ENCODE measurements at regions not wholly inside any gene's neighbourhood (a gene's known extent, or its start where the extent isn't known, plus 50 kb on each side); places are given as distances from the start of the nearest gene placed in this dataset.

DNA sequence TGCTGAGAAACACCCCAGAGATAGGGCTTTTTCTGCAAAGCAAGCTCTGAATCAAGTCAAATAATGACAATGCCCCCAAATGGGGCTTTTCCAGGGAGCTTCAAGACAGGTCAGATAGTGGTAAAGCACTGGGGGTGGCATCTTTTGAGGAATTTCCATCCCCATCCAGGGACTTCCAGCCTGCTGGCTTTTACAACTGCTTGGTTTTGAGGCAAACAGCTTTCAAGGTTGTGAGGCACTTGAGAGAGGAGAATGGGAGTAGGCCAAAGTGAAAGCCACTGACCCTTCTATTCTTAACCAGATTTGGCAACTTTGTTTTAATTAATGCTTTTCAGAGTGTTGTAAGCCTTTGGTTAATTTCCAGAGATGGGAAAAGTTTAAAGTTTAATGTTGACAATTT lies 762.0 kb upstream of the POU3F3 start:
- no peak for ATAC-seq (ENCODE audit: insufficient read depth, low read depth)
- no peak overlapping the region for H3K4me2 ChIP-seq (ENCODE audit: insufficient read depth, low read length)
- no peak overlapping the region for H3K9ac ChIP-seq (ENCODE audit: low read depth, low read length)

GRCh38 chr2:104092886-104093285 lies 761.0 kb upstream of the POU3F3 start:
- H3K4me1 ChIP-seq (ENCODE audit: insufficient read depth, low read length): no peaks in the 10 kb centered on the region
- no peak overlapping the region for H3K9ac ChIP-seq (ENCODE audit: low read depth, low read length)
- no peaks in the 10 kb centered on the region for H3K36me3 ChIP-seq (ENCODE audit: insufficient read depth, low read length)
- H3K4me2 ChIP-seq (ENCODE audit: insufficient read depth, low read length): no peak overlapping the region
- H2AFZ ChIP-seq (ENCODE audit: low read depth, low read length): no peak overlapping the region
- no peaks in the 10 kb centered on the region for H3K27me3 ChIP-seq (ENCODE audit: insufficient read depth, low read length, poor library complexity)
- no peaks in the 10 kb centered on the region for H3K9me3 ChIP-seq (ENCODE audit: insufficient read depth, low read length, severe bottlenecking)
- ATAC-seq (ENCODE audit: insufficient read depth, low read depth) (no peak), DNase-seq (no peak)
- H3K79me2 ChIP-seq (ENCODE audit: insufficient read depth, low read length): no peaks in the 10 kb centered on the region
- TF ChIP-seq CTCF (IDR thresholded peaks at IDR 0.05; ENCODE audit: borderline replicate concordance, extremely low read depth, low read length, poor library complexity, severe bottlenecking) (no peak), EZH2 (IDR thresholded peaks at IDR 0.05; ENCODE audit: borderline replicate concordance, low read depth, low read length, severe bottlenecking) (no peak)
- H3K27ac ChIP-seq (ENCODE audit: low read length): no peak overlapping the region
- H4K20me1 ChIP-seq (ENCODE audit: insufficient read depth, low read length): no peaks in the 10 kb centered on the region
- H3K4me3 ChIP-seq (ENCODE audit: low read depth in 1 of 2, low read length in 2 of 2): no peak overlapping the region

More for the DNA sequence above, 762.0 kb upstream of the POU3F3 start:
- Histone ChIP-seq H3K4me1 (ENCODE audit: insufficient read depth, low read length) (no peaks in the 10 kb centered on the region), H4K20me1 (ENCODE audit: insufficient read depth, low read length) (no peaks in the 10 kb centered on the region), H2AFZ (ENCODE audit: low read depth, low read length) (no peak overlapping the region), H3K36me3 (ENCODE audit: insufficient read depth, low read length) (no peaks in the 10 kb centered on the region), H3K4me3 (ENCODE audit: low read depth in 1 of 2, low read length in 2 of 2) (no peak overlapping the region), H3K27me3 (ENCODE audit: insufficient read depth, low read length, poor library complexity) (no peaks in the 10 kb centered on the region), H3K9me3 (ENCODE audit: insufficient read depth, low read length, severe bottlenecking) (no peaks in the 10 kb centered on the region), H3K79me2 (ENCODE audit: insufficient read depth, low read length) (no peaks in the 10 kb centered on the region), H3K27ac (ENCODE audit: low read length) (no peak overlapping the region)
- no peak for DNase-seq
- TF ChIP-seq CTCF (IDR thresholded peaks at IDR 0.05; ENCODE audit: borderline replicate concordance, extremely low read depth, low read length, poor library complexity, severe bottlenecking) (no peak), EZH2 (IDR thresholded peaks at IDR 0.05; ENCODE audit: borderline replicate concordance, low read depth, low read length, severe bottlenecking) (no peak)

GRCh38 chr2:104102615-104103014 lies 751.3 kb upstream of the POU3F3 start:
- Histone ChIP-seq H2AFZ (ENCODE audit: low read depth, low read length) (no peak overlapping the region), H3K9ac (ENCODE audit: low read depth, low read length) (no peak overlapping the region), H3K4me1 (ENCODE audit: insufficient read depth, low read length) (no peaks in the 10 kb centered on the region), H3K4me2 (ENCODE audit: insufficient read depth, low read length) (no peak overlapping the region), H3K27me3 (ENCODE audit: insufficient read depth, low read length, poor library complexity) (no peaks in the 10 kb centered on the region), H3K4me3 (ENCODE audit: low read depth in 1 of 2, low read length in 2 of 2) (no peak overlapping the region), H3K36me3 (ENCODE audit: insufficient read depth, low read length) (no peaks in the 10 kb centered on the region), H3K27ac (ENCODE audit: low read length) (no peak overlapping the region), H3K79me2 (ENCODE audit: insufficient read depth, low read length) (no peaks in the 10 kb centered on the region), H4K20me1 (ENCODE audit: insufficient read depth, low read length) (no peaks in the 10 kb centered on the region), H3K9me3 (ENCODE audit: insufficient read depth, low read length, severe bottlenecking) (no peaks in the 10 kb centered on the region)
- DNase-seq (no peak), ATAC-seq (ENCODE audit: insufficient read depth, low read depth) (no peak)
- TF ChIP-seq EZH2 (IDR thresholded peaks at IDR 0.05; ENCODE audit: borderline replicate concordance, low read depth, low read length, severe bottlenecking): no peak
- TF ChIP-seq CTCF (IDR thresholded peaks at IDR 0.05; ENCODE audit: borderline replicate concordance, extremely low read depth, low read length, poor library complexity, severe bottlenecking): no peak

- no peak overlapping the region for H3K4me3 ChIP-seq (ENCODE audit: low read depth in 1 of 2, low read length in 2 of 2)
- no peak overlapping the region for H3K9ac ChIP-seq (ENCODE audit: low read depth, low read length)
- TF ChIP-seq EZH2 (IDR thresholded peaks at IDR 0.05; ENCODE audit: borderline replicate concordance, low read depth, low read length, severe bottlenecking): no peak
- no peak for TF ChIP-seq CTCF (IDR thresholded peaks at IDR 0.05; ENCODE audit: borderline replicate concordance, extremely low read depth, low read length, poor library complexity, severe bottlenecking)
- H3K27me3 ChIP-seq (ENCODE audit: insufficient read depth, low read length, poor library complexity): no peaks in the 10 kb centered on the region
- no peaks in the 10 kb centered on the region for H3K9me3 ChIP-seq (ENCODE audit: insufficient read depth, low read length, severe bottlenecking)
- ATAC-seq (ENCODE audit: insufficient read depth, low read depth) (no peak), DNase-seq (no peak)
- no peak overlapping the region for H3K27ac ChIP-seq (ENCODE audit: low read length)
- H4K20me1 ChIP-seq (ENCODE audit: insufficient read depth, low read length): no peaks in the 10 kb centered on the region
- no peak overlapping the region for H2AFZ ChIP-seq (ENCODE audit: low read depth, low read length)
- no peaks in the 10 kb centered on the region for H3K36me3 ChIP-seq (ENCODE audit: insufficient read depth, low read length)
- no peak overlapping the region for H3K4me2 ChIP-seq (ENCODE audit: insufficient read depth, low read length)
- H3K4me1 ChIP-seq (ENCODE audit: insufficient read depth, low read length): no peaks in the 10 kb centered on the region
- no peaks in the 10 kb centered on the region for H3K79me2 ChIP-seq (ENCODE audit: insufficient read depth, low read length)
Observed at GRCh38 chr2:104109356-104109755, 744.6 kb upstream of the POU3F3 start.
